ENCODE measurements at regions not wholly inside any gene's neighbourhood (a gene's known extent, or its start where the extent isn't known, plus 50 kb on each side); places are given as distances from the start of the nearest gene placed in this dataset.

DNA sequence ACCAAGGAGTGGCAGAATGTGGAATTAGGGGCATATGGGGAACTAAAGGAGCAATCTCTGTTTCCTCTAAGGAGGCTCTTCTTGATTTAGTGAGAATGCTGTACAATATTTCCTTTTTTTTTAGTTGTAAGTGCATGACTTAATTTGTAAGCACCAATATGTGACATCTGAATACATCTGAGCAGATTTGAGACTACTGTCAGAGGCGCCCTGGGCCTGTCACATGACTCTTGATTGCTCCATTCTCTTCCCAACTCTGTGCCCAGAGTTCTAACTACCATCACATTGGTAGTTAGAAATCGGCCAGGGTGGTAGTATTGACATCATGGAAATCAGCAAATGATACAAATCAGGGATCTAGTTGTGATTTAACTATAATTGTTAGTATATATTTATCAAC lies 110.1 kb upstream of the LMO4 start:
- peaks cover 6 to 7% of the 10 kb centered on the region in 2 experiments; a peak in 2 of 4 replicates for H3K9me3 ChIP-seq (ENCODE audit: insufficient read depth in 2 of 2, low read depth in 1 of 2, low read length in 1 of 2)
- TF ChIP-seq ZNF274 (IDR thresholded peaks at IDR 0.05; ENCODE audit: borderline replicate concordance, extremely low read depth, low read length) (no peak), MAFK (IDR thresholded peaks at IDR 0.05; ENCODE audit: low read depth, low read length) (no peak), CEBPB (IDR thresholded peaks at IDR 0.05; ENCODE audit: low read depth, low read length) (no peak), RAD21 (IDR thresholded peaks at IDR 0.05 in 1 of 2, conservative IDR thresholded peaks at IDR 0.05 in 1 of 2; ENCODE audit: low read depth in 2 of 2, low read length in 2 of 2) (no peak), EP300 (IDR thresholded peaks at IDR 0.05; ENCODE audit: borderline replicate concordance in 1 of 2, low read depth in 2 of 2, low read length in 2 of 2) (no peak), KDM5A (IDR thresholded peaks at IDR 0.05; ENCODE audit: low read length) (no peak), NANOG (IDR thresholded peaks at IDR 0.05; ENCODE audit: insufficient read depth, low read depth, low read length, poor library complexity, severe bottlenecking) (no peak), SRF (IDR thresholded peaks at IDR 0.05; ENCODE audit: low read depth, low read length) (no peak), JUN (IDR thresholded peaks at IDR 0.05; ENCODE audit: low read depth, low read length) (no peak)
- TF ChIP-seq, protein P1, sequence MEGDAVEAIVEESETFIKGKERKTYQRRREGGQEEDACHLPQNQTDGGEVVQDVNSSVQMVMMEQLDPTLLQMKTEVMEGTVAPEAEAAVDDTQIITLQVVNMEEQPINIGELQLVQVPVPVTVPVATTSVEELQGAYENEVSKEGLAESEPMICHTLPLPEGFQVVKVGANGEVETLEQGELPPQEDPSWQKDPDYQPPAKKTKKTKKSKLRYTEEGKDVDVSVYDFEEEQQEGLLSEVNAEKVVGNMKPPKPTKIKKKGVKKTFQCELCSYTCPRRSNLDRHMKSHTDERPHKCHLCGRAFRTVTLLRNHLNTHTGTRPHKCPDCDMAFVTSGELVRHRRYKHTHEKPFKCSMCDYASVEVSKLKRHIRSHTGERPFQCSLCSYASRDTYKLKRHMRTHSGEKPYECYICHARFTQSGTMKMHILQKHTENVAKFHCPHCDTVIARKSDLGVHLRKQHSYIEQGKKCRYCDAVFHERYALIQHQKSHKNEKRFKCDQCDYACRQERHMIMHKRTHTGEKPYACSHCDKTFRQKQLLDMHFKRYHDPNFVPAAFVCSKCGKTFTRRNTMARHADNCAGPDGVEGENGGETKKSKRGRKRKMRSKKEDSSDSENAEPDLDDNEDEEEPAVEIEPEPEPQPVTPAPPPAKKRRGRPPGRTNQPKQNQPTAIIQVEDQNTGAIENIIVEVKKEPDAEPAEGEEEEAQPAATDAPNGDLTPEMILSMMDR (IDR thresholded peaks at IDR 0.05; ENCODE audit: control extremely low read depth in 1 of 3, insufficient read depth in 1 of 3, low read depth in 1 of 3, low read length in 3 of 3): no peak
- no peak overlapping the region for H2BK12ac ChIP-seq (ENCODE audit: low read depth, low read length)
- no peaks in the 10 kb centered on the region for H3K79me1 ChIP-seq (ENCODE audit: low read depth, low read length)
- H4K5ac ChIP-seq (ENCODE audit: insufficient read length, low read depth, low read length): no peak overlapping the region
- no peaks in the 10 kb centered on the region for H3K79me2 ChIP-seq (ENCODE audit: control insufficient read depth in 1 of 2, insufficient read depth in 2 of 2, low read length in 2 of 2)
- no peaks in the 10 kb centered on the region for H3K23me2 ChIP-seq (ENCODE audit: low read depth, low read length)
- CTCF ChIA-PET (ENCODE audit: partially characterized antibody): interaction anchor here (0.6 kb wide), 1 partner anchor 742 kb away, joined by 3 read pairs; no protein-coding TSS in a partner anchor
- no peak overlapping the region for H3K18ac ChIP-seq (ENCODE audit: extremely low read depth, low read length)
- no peak overlapping the region for H3K14ac ChIP-seq (ENCODE audit: insufficient read length)
- no peak overlapping the region for H2AK5ac ChIP-seq (ENCODE audit: low read depth, low read length)
- H2BK120ac ChIP-seq (replicated peaks; ENCODE audit: low read depth, low read length): no peak overlapping the region
- H3K23ac ChIP-seq (ENCODE audit: insufficient read length): no peak overlapping the region
- no peaks in the 10 kb centered on the region for H3K4me1 ChIP-seq (replicated peaks in 1 of 4; ENCODE audit: control insufficient read depth in 3 of 4, insufficient read depth in 4 of 4, low read length in 3 of 4)
- DNase-seq (ENCODE audit: low read depth in 1 of 2, low spot score in 2 of 2) (no peak), FAIRE-seq (no peak)
- H4K91ac ChIP-seq (replicated peaks; ENCODE audit: insufficient read length, low read length): no peak overlapping the region
- no peaks in the 10 kb centered on the region for H3K36me3 ChIP-seq (ENCODE audit: control insufficient read depth in 2 of 4, insufficient read depth in 4 of 4, low read length in 3 of 4)
- no peak overlapping the region for H2BK5ac ChIP-seq (ENCODE audit: low read depth, low read length)
- H3K27ac ChIP-seq (ENCODE audit: low read depth, low read length): no peak overlapping the region
- WGBS, 2 experiments (ENCODE audit: extremely low coverage in 1 of 2, insufficient coverage in 1 of 2, insufficient read length in 1 of 2, insufficient replicate concordance in 2 of 2, low coverage in 1 of 2, low lambda C conversion rate in 2 of 2, missing lambda C conversion rate in 1 of 2): 94% methylated on average over 2 of the region's 2 CpGs; no CpG with 5 or more reads in 1 of the 2 experiments
- H3K9ac ChIP-seq (replicated peaks in 1 of 4; ENCODE audit: extremely low read depth in 1 of 4, low read depth in 3 of 4, low read length in 3 of 4): no peak overlapping the region
- H3K56ac ChIP-seq (replicated peaks; ENCODE audit: insufficient read length, low read depth, low read length): no peak overlapping the region
- H2BK20ac ChIP-seq (ENCODE audit: low read length): no peak overlapping the region
- H4K20me1 ChIP-seq (replicated peaks in 1 of 2; ENCODE audit: control insufficient read depth in 1 of 2, insufficient read depth in 2 of 2, low read length in 2 of 2): no peaks in the 10 kb centered on the region
- no peak overlapping the region for H3K4ac ChIP-seq (replicated peaks; ENCODE audit: insufficient read length, low read depth, low read length)
- H3K27me3 ChIP-seq (replicated peaks in 1 of 4; ENCODE audit: control insufficient read depth in 3 of 4, extremely low read depth in 1 of 4, insufficient read depth in 3 of 4, low read length in 3 of 4): no peaks in the 10 kb centered on the region
- H3K4me2 ChIP-seq (ENCODE audit: insufficient read depth in 1 of 2, low read depth in 2 of 2, low read length in 2 of 2): no peak overlapping the region
- H2BK15ac ChIP-seq (ENCODE audit: low read length): no peak overlapping the region
- POLR2A ChIA-PET (ENCODE audit: partially characterized antibody): no interaction called here
- H4K8ac ChIP-seq (ENCODE audit: extremely low read depth, insufficient read depth, low read length): no peak overlapping the region
- H3K4me3 ChIP-seq (ENCODE audit: extremely low read depth in 1 of 4, insufficient read depth in 2 of 4, low read depth in 3 of 4, low read length in 4 of 4): no peak overlapping the region
- H2AFZ ChIP-seq (ENCODE audit: low read length): no peak overlapping the region
